Body of pancreas (tissue), 4 donors: ENCODE measurements at regions not wholly inside any gene's neighbourhood (a gene's known extent, or its start where the extent isn't known, plus 50 kb on each side); places are given as distances from the start of the nearest gene placed in this dataset.

ENCODE experiments used
- CTCF ChIP-seq, 7 experiments: fragments of 450-650 bp in 4 of 7; fragments of 200-600 bp in 3 of 7; sonication (generic) in 3 of 7; IDR thresholded peaks; one replicate each; pipeline ENCODE4 v1.5.1; 2016 to 2019; ENCODE audit warnings: antibody characterized with exemption in 7 of 7
- POLR2A ChIP-seq, 3 donors: fragments of 450-650 bp; IDR thresholded peaks; one replicate each; pipeline ENCODE4 v1.6.1; 2016; ENCODE audit warnings: antibody characterized with exemption in 3 of 3, mild to moderate bottlenecking in 2 of 3

GRCh38 chr3:72242326-72242725 is 457.4 kb upstream of the PROK2 start:
- TF ChIP-seq CTCF (IDR thresholded peaks at IDR 0.05) (no peak), POLR2A (IDR thresholded peaks at IDR 0.05) (no peak)
